Peyer's patch (tissue), 4 donors: ENCODE measurements at regions not wholly inside any gene's neighbourhood (a gene's known extent, or its start where the extent isn't known, plus 50 kb on each side); places are given as distances from the start of the nearest gene placed in this dataset.

Experiments
- POLR2A ChIP-seq, 2 donors: fragments of 450-650 bp; IDR thresholded peaks; one replicate each; pipeline ENCODE4 v1.5.1; 2017; ENCODE audit warnings: antibody characterized with exemption in 2 of 2, mild to moderate bottlenecking in 2 of 2, moderate library complexity in 2 of 2
- TF ChIP-seq, protein P1 (sequence below), 6 experiments: fragments of 450-650 bp in 4 of 6; fragments of 200-600 bp in 2 of 6; sonication (generic) in 1 of 6; IDR thresholded peaks; one replicate each; pipeline ENCODE4 v1.5.1; 2017 to 2019; ENCODE audit warnings: antibody characterized with exemption in 6 of 6, mild to moderate bottlenecking in 3 of 6, moderate library complexity in 1 of 6

DNA sequence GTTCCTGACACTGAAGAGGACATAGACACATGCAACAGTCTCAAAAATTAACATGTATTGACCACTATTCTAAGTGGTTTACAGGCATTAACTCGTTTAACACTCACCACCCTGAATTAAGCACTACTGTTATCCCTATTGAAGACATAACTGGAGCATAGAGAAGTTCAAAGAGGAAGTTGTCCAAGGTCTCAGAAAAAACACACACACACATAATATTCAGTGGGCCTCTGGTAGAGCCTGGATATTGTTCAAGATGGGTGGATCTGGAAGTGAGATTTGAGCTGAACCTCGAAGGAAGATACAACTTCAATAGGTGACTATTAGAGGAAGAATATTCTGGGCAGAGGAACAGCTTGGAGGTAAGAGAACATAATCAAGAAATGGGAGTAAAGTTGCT, 334.9 kb downstream of the HNRNPD start:
- TF ChIP-seq, protein P1, sequence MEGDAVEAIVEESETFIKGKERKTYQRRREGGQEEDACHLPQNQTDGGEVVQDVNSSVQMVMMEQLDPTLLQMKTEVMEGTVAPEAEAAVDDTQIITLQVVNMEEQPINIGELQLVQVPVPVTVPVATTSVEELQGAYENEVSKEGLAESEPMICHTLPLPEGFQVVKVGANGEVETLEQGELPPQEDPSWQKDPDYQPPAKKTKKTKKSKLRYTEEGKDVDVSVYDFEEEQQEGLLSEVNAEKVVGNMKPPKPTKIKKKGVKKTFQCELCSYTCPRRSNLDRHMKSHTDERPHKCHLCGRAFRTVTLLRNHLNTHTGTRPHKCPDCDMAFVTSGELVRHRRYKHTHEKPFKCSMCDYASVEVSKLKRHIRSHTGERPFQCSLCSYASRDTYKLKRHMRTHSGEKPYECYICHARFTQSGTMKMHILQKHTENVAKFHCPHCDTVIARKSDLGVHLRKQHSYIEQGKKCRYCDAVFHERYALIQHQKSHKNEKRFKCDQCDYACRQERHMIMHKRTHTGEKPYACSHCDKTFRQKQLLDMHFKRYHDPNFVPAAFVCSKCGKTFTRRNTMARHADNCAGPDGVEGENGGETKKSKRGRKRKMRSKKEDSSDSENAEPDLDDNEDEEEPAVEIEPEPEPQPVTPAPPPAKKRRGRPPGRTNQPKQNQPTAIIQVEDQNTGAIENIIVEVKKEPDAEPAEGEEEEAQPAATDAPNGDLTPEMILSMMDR (IDR thresholded peaks at IDR 0.05) = no peak
- no peak for TF ChIP-seq POLR2A (IDR thresholded peaks at IDR 0.05)
